ENCODE measurements at regions not wholly inside any gene's neighbourhood (a gene's known extent, or its start where the extent isn't known, plus 50 kb on each side); places are given as distances from the start of the nearest gene placed in this dataset.

DNA sequence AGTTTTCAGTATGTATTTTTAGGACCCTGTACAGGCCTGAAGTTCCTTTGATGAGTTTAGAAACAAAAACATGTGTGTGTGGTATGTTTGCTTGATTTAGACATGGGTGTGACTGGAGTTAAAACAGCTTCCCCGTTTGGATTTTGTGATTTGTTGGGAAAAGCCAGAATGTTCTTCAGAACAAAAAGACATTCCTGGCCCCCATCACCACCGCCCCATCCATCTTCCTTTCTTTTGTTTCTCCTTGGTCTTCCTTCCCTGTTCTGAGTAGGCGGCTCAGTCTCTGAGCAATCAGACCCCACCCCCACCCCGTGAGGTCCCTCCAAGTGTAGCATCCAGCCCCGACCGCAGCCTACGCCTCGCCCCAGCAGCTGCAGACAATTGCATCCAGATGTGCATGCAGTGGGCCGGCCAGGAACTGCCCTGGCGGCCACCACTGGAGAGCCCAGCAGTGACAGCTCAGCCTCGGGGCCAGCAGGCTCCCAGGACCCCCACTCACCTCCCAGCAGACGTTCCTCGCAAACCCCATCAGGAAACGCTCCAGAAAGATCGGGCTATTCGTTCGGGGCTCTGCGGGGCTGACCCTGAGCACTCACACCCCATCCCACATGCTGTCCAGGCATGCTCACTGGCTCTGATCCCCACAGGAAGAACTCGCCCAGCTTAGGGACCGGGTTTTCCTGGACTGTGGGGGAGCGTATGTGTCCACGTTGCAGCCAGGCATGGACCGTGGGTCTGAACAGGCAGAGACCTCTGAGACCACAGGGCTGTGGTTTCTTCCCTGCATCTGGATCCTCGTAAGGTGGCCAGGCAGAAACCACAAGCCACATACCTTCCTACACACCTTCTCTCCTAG, 99.8 kb upstream of the CDH5 start:
- DNase-seq (ENCODE audit: low read depth in 2 of 2): no peak

DNA sequence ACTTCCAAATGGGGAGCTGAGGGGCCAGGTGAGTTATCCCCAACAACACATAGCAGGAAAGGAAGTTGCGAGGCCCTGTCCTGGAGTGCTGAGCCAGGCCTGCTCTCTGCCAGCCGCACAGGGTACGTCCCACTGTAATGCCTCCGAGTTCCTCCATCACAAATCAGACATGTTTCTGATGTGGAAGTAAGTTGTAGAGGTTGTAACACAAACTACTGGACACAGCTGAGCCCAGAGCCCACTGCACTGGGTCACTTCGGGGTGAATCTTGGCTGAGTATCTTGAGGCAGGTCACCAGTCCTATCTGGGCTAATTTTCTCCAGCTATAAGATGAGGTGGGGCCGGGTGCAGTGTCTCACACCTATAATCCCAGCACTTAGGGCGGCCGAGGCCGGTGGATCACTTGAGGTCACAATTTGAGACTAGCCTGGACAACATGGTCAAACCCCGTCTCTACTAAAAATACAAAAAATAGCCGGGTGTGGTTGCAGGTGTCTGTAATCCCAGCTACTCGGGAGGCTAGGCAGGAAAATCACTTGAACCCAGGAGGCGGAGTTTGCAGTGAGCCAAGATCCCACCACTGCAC, 100.8 kb upstream of the CDH5 start:
- DNase-seq (ENCODE audit: low read depth in 2 of 2): no peak

DNA sequence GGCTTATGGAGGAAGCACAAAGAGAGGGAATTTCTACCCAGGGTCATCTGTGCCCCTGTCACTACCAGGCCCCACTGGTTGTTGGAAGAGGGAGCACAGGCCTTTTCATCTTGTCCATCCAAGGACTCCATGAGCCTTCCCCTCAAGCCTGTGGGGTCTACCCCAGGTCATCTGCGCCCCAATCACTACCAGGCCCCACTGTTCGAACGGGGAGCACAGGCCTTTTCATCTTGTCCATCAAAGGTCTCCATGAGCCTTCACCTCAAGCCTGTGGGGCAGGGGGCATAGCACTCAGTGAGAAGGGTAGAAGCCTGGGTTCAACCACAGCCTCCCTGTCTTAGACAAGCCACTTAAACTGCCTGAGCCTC, 101.5 kb upstream of the CDH5 start:
- no peak for DNase-seq (ENCODE audit: low read depth in 2 of 2)

DNA sequence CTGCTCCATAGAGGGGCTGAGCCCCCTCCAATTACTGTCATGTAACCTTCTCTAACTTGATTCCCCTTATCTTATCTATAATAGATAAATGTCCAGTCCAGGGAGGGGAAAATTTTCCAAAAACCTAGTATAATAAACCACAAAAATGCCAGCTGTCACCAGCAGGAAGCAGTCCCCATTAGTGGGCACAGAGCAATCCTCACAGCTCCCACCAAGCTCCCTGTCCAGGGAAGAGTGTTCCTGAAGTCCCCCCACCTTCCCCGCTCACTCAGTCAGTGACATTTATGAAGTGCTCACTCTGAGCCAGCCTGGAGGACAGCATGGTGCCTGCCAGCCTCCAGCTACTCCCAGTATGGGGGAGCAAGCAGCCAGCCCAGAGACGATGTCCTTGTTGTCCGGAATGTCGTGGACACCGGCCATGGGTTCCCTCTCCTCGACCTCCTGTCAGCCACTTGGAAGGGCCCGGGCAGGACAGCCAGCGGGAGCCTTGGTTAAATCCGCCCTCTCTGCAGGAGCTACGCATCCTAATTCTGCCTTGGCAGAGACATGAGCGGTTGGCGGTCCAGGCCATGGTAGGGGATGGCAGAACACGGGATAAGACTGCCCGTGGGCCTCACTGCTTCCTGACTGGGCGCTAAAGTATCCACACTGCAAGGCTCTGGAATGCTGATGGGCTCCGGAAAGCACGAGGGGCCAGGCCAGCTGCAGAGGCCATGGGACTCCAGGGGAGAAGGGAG, 102.0 kb upstream of the CDH5 start:
- DNase-seq (ENCODE audit: low read depth in 2 of 2): no peak

DNA sequence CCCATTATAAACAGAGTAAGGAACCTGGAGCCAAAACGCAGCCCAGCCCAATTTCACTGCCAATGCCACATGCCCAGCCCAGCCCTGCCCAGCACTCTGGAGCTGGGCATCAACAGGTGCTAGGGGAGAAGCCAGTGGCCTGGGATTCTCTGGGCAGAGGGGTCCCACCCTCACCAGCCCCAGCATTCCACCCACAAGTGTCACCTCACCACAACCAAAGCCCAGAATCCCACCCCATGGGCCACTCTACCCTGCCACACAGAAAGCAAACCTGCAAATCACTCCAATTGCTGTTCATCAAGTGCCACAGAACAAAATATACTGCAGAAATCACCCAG, 102.5 kb upstream of the CDH5 start:
- no peak for DNase-seq (ENCODE audit: low read depth in 2 of 2)

DNA sequence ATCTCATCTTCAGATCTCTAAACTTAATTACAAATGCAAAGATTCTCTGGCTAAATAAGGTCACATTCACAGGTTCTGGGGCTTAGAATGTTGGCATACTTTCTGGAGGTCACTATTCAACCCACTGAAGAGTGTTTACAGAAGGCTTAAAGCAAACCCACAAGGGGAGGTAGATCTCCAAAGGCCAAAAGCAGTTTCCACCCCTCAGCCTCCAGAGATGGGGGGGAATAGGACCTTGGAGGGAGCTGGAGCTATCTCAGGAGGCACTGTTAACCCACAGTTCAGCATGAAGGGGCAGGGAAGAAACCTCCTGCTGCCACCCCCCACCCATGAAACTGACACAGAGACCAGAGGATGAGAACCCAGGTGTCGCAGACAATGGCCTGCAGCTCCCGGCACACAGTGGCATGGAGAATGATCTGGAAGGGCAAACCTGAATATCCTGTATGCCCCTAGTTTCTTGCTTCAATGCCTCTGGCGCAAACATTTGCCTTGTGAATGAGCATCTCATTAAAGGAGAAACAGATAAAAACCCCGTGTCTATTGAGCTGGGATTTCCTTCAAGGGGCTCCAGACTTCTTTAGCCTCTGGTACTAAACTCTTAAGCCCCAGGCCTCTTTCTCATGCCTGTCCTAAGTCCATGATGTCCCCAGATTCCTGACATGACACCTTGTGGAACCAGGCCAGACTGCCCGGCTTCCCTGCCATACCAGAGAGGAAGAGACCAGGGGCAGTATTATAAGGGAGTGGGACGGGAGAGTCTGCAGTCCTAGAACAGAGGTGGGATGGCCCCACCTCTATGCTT, 103.1 kb upstream of the CDH5 start:
- no peak for DNase-seq (ENCODE audit: low read depth in 2 of 2)

DNA sequence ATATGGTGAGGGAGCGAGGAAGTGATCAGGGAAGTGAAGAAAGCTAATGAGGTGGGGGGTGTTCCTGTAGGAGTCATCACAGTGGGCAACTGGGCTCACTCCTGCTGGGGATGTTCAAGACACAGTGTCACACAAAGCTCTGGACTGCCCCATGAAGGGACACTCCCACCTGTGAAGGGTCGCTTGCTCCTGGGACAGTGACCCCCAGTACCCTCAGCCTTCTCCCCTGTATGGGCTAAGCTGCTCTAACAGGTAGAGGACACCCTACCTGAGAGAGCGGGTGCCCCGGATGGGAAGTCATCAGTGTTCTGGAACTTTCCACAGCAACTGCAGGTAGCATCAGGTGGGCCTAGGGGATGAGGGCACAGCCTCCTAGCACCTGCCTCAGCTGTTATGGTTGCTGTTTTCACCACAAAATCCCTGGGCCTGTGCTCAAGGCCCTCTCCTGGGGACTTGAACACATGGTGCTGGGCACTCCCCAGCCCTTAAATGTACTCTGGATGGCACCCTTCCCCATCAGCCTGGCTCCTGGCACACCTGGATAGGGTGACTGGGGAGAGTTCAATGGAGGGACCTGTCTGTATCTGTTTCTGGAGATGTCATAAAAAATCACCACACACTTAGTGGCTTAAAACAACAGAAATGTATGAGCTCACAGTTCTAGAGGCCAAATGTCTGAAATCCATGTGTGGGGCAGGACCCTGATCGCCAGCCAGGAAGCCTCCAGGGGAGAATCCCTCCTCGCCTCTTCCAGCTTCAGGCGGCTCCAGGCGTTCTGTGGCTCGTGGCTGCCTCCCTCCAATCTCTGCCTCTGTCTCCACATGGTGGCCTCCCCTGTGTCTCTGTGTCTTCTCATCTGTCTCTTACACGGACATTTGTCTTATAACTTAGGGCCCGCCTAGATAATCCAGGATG, 104.0 kb upstream of the CDH5 start:
- DNase-seq (ENCODE audit: low read depth in 2 of 2): no peak

DNA sequence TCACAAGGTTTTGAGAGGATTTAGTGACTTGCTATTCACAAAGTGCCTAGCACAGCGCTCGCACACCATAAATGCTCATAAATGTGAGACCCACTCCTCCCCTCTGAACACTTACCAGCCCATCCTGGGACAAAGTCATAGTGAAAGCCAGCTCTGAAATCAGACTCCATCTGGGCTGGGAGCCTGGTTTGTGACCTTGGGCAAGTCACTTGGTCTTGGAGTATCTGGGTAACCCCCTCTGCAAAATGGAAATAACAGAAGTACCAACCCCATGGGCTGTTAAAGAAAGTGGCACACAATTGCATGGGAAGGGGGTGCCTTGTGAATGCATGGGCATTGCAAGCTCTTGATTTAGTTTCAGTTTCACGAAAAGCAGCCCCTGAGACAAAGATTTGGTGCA, 104.7 kb upstream of the CDH5 start:
- no peak for DNase-seq (ENCODE audit: low read depth in 2 of 2)

DNA sequence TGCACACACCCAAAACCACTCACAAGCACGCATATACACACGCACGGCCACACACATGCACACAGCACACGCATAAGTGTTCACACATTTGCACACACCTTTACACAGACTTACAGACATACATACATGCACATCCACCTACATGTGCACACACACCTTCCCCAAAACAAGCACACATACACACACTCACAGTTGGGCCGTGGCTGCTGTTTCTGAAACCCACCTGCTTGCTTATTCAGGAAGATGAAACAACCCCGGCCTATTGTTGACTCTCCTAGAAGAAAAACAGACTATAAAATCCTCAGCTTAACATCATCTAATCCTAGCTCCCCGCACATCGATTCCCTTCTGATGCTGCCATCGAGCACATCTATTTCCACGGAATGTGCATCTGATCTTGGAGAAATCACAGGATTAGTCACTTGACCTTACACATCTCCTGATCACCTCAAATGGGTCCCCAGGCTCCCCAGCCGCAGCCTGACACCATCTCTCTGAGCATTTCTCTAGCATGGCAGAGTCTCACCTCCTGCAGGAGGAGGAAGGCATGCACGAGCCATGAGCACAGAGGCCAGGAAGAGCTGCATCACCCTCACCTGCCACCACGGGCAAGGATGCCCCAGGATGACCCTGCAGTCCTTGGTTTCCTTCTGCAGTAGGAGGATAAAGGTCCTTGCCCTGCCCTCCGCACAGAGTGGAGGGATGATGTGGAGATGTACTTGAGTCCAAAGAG, 105.8 kb upstream of the CDH5 start:
- no peak for DNase-seq (ENCODE audit: low read depth in 2 of 2)

DNA sequence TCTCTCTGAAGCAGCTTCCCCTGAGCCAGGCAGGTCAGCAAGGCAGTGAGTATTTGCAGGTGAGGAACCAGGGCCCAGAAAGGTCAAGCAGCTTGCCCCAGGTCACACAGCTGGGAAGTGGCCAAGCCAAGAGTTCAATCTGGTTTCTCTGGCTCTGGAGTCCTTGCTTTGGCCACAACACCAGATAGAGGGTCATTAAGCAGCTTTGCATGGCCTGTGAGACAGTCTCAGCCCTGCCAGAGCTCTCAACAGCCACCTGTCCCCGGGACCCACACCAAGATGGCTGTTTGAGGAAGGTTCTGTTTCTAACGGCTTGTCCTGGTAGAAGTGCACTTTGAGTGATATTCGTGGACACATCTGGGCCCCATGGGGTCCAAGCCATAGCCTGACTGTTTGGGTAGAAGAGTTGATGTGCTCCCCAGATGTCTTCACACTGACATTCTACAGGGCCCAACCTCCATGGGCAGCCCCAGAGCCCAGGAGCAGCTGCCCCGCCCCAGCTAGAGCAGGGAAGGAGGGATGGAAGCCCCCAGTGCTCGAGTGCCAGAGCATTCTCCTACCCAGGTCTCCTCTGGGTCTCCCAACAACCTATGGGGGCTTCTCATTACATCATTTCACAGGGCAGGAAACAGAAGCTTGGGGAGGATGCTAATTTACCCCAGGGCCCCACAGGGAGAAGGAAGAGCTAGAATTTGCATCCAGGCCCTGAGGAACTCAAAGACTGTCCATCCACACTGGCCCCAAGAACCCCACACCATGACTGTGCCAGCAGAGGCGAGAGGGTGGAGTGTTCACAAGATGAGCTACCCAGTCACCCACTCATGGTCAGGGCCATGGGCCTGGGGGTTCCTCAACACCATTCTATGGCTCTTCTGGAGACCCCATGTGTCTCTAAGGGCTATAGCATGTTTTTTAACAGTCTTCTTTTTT, 107.3 kb upstream of the CDH5 start:
- no peak for DNase-seq (ENCODE audit: low read depth in 2 of 2)

DNA sequence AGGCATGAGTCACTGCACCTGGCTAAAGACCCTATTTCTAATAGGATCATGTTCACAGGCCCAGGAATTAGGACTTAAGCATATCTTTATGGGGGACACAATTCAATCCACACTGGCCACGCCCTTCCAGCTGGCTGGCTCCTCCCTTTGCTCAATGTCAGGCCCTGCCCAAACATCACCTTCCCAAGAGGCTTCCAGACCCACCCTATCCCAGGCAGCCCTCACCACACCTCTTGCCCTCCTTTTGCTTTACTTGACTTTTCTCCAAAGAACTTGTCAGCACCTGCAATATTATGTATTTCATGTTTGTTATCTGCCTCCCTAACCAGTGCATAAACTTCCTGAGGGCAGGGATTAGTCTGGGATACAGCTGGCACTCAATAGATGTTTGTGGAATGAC, 109.6 kb upstream of the CDH5 start:
- no peak for DNase-seq (ENCODE audit: low read depth in 2 of 2)

DNA sequence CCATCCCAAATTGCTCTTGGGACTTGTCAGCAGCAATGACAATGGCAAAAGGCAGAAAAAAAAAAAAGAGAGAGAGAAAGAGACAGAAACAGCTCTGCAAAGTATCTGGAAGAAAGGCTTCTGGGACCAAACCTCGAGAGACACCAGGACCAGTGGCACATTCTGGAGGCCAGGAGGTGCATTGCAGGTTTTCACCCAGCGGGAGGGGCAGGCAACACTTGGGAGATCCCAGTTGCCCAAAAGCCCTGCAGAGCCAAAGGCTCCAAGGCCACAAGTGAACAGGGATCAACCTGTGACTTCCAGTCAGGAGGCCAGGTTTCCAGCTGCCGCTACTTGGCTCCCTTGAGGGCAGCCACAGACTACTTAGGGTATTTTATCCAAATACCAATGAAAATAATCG, 110.8 kb upstream of the CDH5 start:
- DNase-seq (ENCODE audit: low read depth in 2 of 2): no peak

DNA sequence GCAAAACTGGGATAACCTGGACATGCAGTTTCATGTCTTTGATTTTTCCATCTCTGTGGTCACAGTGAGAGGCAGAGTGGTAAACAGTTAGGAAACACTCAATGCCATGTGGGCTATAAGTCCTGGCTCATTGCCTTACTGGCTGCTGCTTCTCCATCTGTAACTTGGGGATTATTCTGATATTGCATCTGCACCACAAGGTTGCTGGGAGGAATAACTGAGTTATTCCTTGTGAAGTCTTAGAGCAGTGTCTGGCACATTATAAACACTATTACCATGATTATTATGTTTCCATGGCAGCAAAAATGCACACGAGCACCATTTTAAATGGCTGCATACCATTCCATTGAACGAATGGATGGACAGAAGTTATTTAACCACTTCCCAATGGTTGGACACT, 111.7 kb upstream of the CDH5 start:
- no peak for DNase-seq (ENCODE audit: low read depth in 2 of 2)

DNA sequence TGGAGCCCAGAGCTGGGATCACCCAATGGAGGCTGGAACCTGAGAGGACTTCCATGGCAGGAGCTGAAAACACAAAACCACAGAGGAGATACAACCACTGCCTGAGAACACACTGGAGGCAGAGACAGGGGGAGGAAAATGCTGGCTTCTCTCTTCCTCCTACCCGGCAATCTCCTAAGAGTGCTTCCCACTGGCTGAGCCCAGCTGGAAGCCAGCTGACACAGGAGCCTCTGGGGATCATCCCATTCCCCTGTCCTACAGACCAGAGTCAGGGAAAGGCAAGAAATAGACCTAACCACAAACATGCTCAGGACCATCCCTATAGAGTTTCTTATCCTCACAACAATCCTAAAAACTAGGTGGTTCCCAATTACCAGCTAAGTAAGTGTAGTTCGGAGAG, 112.4 kb upstream of the CDH5 start:
- DNase-seq (ENCODE audit: low read depth in 2 of 2): no peak

DNA sequence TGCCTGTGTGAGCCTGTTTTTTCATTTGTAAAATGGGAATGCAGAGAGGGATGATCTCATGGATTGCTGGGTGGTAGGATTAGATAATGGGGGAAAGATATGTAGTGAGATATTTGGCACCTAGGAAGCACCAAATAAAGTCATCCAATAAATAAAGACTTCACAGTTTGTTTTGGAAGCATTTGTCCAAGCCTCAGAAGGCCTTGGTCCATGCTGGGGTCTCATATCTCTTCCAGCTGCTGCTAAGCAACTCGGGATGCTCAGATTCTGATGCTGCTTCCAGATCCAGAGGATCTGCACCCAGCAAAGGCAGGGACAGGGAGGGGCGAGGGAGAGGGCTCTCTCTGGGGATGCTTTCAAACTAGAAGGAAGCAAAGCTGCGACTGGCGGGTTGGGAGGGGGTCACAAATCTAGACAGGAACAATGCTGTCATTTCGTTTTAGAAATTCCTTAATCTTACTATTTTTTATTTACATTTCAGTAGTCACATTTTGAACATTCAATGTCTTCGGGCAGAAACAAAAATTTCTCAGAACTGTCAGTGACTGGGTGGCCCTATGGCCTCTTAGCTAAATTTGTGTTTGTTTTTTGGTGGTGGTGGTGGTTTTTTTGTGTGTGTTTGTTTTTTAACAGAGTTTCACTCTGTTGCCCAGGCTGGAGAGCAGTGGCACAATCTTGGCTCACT, 114.9 kb upstream of the CDH5 start:
- DNase-seq (ENCODE audit: low read depth in 2 of 2): no peak

DNA sequence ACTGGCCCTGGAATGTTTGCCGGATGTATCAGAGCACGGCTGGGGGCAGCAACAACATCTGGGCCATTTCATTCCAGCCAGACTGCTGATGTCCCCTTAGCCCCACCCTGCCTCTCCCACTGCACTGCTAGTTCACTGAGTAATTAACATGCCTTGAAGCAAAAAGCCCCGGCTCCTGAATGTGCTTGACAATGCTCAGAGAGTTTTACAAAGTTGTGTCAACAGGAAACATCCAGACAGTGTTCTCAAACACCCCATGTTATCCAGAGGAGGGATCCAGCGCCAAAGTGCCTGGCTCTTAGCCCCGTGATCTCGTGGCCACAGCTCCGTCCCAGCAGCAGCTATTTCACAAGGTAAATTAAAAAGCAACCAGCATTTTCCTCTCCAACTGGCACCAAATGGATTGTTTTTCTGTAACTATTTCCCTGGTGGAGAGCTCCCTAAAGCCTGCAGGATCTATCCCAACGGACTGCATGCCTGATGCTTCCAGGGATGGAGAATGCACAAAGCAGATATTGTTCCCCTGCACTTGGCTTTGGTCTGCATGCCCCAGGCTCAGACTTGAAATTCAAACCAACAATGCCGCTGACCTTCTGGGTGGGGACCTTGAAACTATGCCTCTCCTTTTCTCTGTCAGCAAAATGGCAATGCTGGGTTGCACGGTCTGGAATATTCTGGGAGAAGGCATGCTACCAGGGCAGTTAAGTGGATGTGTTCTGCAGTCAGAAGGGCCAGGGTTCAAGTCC, 115.6 kb upstream of the CDH5 start:
- DNase-seq (ENCODE audit: low read depth in 2 of 2): no peak

DNA sequence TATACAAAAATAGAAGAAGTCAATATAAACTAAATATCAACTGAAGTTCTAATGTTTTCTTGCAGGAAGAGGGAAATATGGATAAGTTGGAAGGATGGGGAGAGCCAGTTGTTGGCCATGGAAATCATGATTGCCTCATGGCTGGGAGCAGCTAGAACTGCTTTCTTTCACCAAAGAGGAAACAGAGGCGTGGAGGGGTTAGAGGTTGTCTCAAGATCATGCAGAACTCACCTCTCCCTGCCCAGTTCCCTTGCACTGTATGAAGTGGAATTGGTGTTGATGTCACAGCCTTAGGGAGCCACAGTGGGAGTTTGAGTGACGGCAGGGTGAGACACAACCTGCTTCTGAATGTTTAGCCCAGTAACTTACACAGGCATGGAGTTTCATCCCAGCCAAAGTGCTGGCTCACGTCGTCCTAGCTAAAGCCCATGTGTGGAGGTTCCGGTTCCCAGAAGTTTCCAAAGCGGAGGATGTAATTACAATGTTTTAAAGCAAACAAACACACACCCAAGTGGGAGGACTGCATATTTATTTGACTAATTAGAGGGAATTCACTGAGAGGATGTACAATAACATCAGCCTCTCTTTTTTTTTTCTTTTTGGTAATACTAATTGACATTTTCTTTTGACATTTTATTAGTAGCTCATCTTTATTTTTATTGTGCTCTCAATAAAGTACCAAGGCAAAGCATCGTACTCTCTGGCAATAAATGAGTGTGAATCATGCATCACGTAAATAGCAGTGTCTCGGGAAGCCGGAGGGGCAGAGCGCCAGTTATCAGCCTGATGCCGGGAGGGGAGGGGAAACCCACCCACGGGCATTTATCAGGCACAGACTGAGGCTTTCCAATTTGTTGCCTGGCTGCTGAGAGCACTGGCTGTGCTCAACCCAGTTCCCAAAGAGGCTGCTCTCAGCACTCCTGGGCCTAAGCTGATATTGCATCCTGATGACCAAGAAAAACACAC, 118.7 kb upstream of the CDH5 start:
- DNase-seq (ENCODE audit: low read depth in 2 of 2): no peak

All from stimulated activated CD4-positive, alpha-beta T cell treated with anti-CD3 and anti-CD28 coated beads, Interleukin-1b, Interleukin-23, amount 100 ng/mL, for 1 hour (primary cell).